Colonic mucosa (tissue), 4 donors: ENCODE measurements at regions not wholly inside any gene's neighbourhood (a gene's known extent, or its start where the extent isn't known, plus 50 kb on each side); places are given as distances from the start of the nearest gene placed in this dataset.

Experiments used
- DNase-seq: peaks from one replicate; pipeline ENCODE4 v3.0.0-alpha.2; 2020
- H3K27ac ChIP-seq: fragments of 200-600 bp; one replicate; pipeline ENCODE4 v1.8.0; 2021
- H3K27me3 ChIP-seq: fragments of 200-600 bp; one replicate; pipeline ENCODE4 v1.8.0; 2021
- H3K36me3 ChIP-seq: fragments of 200-600 bp; one replicate; pipeline ENCODE4 v1.8.0; 2021
- H3K4me1 ChIP-seq: fragments of 200-600 bp; one replicate; pipeline ENCODE4 v1.8.0; 2021; ENCODE audit warnings: mild to moderate bottlenecking
- H3K4me3 ChIP-seq: fragments of 200-600 bp; one replicate; pipeline ENCODE4 v1.8.0; 2021
- H3K9ac ChIP-seq, 2 donors: one replicate each; pipeline ENCODE4 v1.7.0; 2013; ENCODE audit warnings: control low read depth in 2 of 2, low read depth in 2 of 2, low read length in 2 of 2
- H3K9me3 ChIP-seq: fragments of 200-600 bp; one replicate; pipeline ENCODE4 v1.8.0; 2021
- CTCF ChIP-seq: fragments of 200-600 bp; IDR thresholded peaks from one replicate; pipeline ENCODE4 v1.8.0; 2022; ENCODE audit warnings: antibody characterized with exemption, mild to moderate bottlenecking
- intact Hi-C: fragments of 100-400 bp; cut with DNase I; formaldehyde crosslinking; loops from one replicate; pipeline ENCODE4 v1.14.1; 2022
- donor health status: healthy.
- donor health status: DM: no; HTN: no; CAD: no.
- donor health status: DM: no; HTN: no; CAD: no.

GRCh38 chr2:200751786-200752185, 59.9 kb upstream of the BZW1 start:
- H3K36me3 ChIP-seq = no peaks in the 10 kb centered on the region
- H3K4me3 ChIP-seq = no peak overlapping the region
- no peak overlapping the region for H3K27ac ChIP-seq
- no peak for DNase-seq
- H3K27me3 ChIP-seq = no peaks in the 10 kb centered on the region
- no peak for TF ChIP-seq CTCF
- no peaks in the 10 kb centered on the region for H3K9me3 ChIP-seq
- intact Hi-C loops = no loop called here
- no peak overlapping the region for H3K9ac ChIP-seq
- peaks cover 6% of the 10 kb centered on the region for H3K4me1 ChIP-seq

- no peak overlapping the region for H3K9ac ChIP-seq
- no peak for TF ChIP-seq CTCF
- peaks cover 5% of the 10 kb centered on the region for H3K4me1 ChIP-seq
- H3K27ac ChIP-seq = no peak overlapping the region
- intact Hi-C loops = no loop called here
- no peak for DNase-seq
- no peaks in the 10 kb centered on the region for H3K27me3 ChIP-seq
- no peak overlapping the region for H3K4me3 ChIP-seq
- no peaks in the 10 kb centered on the region for H3K9me3 ChIP-seq
- H3K36me3 ChIP-seq = no peaks in the 10 kb centered on the region
These were observed 59.4 kb upstream of the BZW1 start for GRCh38 chr2:200752332-200752731.

GRCh38 chr2:200752835-200753234, 58.9 kb upstream of the BZW1 start:
- H3K9me3 ChIP-seq = no peaks in the 10 kb centered on the region
- H3K27ac ChIP-seq = no peak overlapping the region
- no peaks in the 10 kb centered on the region for H3K36me3 ChIP-seq
- no peak for DNase-seq
- H3K4me1 ChIP-seq = peaks cover under 1% of the 10 kb centered on the region
- intact Hi-C loops = no loop called here
- no peak overlapping the region for H3K9ac ChIP-seq
- no peaks in the 10 kb centered on the region for H3K27me3 ChIP-seq
- H3K4me3 ChIP-seq = no peak overlapping the region
- no peak for TF ChIP-seq CTCF

GRCh38 chr2:200756618-200757321, 54.9 kb upstream of the BZW1 start:
- intact Hi-C loops = no loop called here

GRCh38 chr2:200757399-200757798, 54.3 kb upstream of the BZW1 start:
- Histone ChIP-seq H3K9ac (no peak overlapping the region), H3K4me3 (no peak overlapping the region), H3K27me3 (no peaks in the 10 kb centered on the region), H3K36me3 (no peaks in the 10 kb centered on the region), H3K4me1 (no peaks in the 10 kb centered on the region), H3K27ac (peak overlapping the region; percentile 37), H3K9me3 (no peaks in the 10 kb centered on the region)
- intact Hi-C loops = no loop called here
- no peak for DNase-seq
- no peak for TF ChIP-seq CTCF

More at GRCh38 chr2:200756618-200757321, 54.9 kb upstream of the BZW1 start:
- no peak overlapping the region for H3K9ac ChIP-seq
- DNase-seq = peak; percentile 48
- no peaks in the 10 kb centered on the region for H3K9me3 ChIP-seq
- H3K27me3 ChIP-seq = no peaks in the 10 kb centered on the region
- H3K27ac ChIP-seq = peak overlapping the region; percentile 37
- no peak overlapping the region for H3K4me3 ChIP-seq
- H3K4me1 ChIP-seq = no peaks in the 10 kb centered on the region
- no peak for TF ChIP-seq CTCF
- H3K36me3 ChIP-seq = no peaks in the 10 kb centered on the region
